OCI-LY7 (cell line): ENCODE measurements at regions not wholly inside any gene's neighbourhood (a gene's known extent, or its start where the extent isn't known, plus 50 kb on each side); places are given as distances from the start of the nearest gene placed in this dataset.

Source experiments
- BruUV-seq: library from RNA; stranded (reverse); fragments of 400-500 nt; replicated peaks from 2 replicates; lab custom pipeline; 2021; lab: Mats Ljungman, UMichigan
- CTCF ChIA-PET: fragments of 300-600 bp; sonication (Branson Sonifier 250); formaldehyde crosslinking; loops from one replicate; lab custom pipeline; 2022; ENCODE audit warnings: antibody characterized with exemption; ENCODE audit not compliant: unreplicated experiment; lab: Charles Lee
- POLR2A ChIA-PET: fragments of 300-600 bp; sonication (Branson Sonifier 250); formaldehyde crosslinking; loops from one replicate; lab custom pipeline; 2022; ENCODE audit warnings: antibody characterized with exemption; lab: Charles Lee
- DNase-seq: peaks from one replicate; pipeline ENCODE4 v3.0.0-alpha.2; 2015; ENCODE audit warnings: low spot score
- H2AFZ ChIP-seq: fragments of 200-600 bp; sonication (generic), shearing (Covaris generic); 2 replicates; pipeline ENCODE4 v1.6.1; 2014; ENCODE audit warnings: mild to moderate bottlenecking, antibody characterized with exemption, low read length, moderate library complexity
- H3K27ac ChIP-seq: fragments of 200-600 bp; sonication (generic); 2 replicates; pipeline ENCODE4 v1.5.1; 2014; ENCODE audit warnings: mixed run types, low read depth, mild to moderate bottlenecking, moderate library complexity, low read length, inconsistent platforms; ENCODE audit not compliant: poor library complexity, severe bottlenecking
- H3K36me3 ChIP-seq: fragments of 200-600 bp; sonication (generic); 2 replicates; pipeline ENCODE4 v1.6.1; 2014; ENCODE audit warnings: mild to moderate bottlenecking, antibody characterized with exemption, low read length, moderate library complexity, mixed read lengths; ENCODE audit not compliant: insufficient read depth
- H3K4me1 ChIP-seq: fragments of 200-600 bp; sonication (generic); 2 replicates; pipeline ENCODE4 v1.5.1; 2014; ENCODE audit warnings: mild to moderate bottlenecking, low read length; ENCODE audit not compliant: insufficient read depth, poor library complexity, severe bottlenecking
- H3K4me2 ChIP-seq: fragments of 200-600 bp; sonication (generic); 2 replicates; pipeline ENCODE4 v1.6.1; 2014; ENCODE audit warnings: mild to moderate bottlenecking, low read length
- H3K4me3 ChIP-seq: fragments of 200-600 bp; sonication (generic); 2 replicates; pipeline ENCODE4 v1.5.1; 2014; ENCODE audit warnings: mild to moderate bottlenecking, low read depth, low read length; ENCODE audit not compliant: poor library complexity, severe bottlenecking
- H3K79me2 ChIP-seq: fragments of 200-600 bp; sonication (generic); 2 replicates; pipeline ENCODE4 v1.6.1; 2016; ENCODE audit warnings: low read depth, mild to moderate bottlenecking, low read length, moderate library complexity, mixed read lengths; ENCODE audit not compliant: insufficient read depth
- H3K9me2 ChIP-seq: fragments of 200-600 bp; sonication (generic); 2 replicates; pipeline ENCODE4 v1.6.1; 2016; ENCODE audit warnings: mild to moderate bottlenecking, low read length, mixed read lengths; ENCODE audit not compliant: insufficient read depth
- H3K9me3 ChIP-seq: fragments of 200-600 bp; sonication (generic); 2 replicates; pipeline ENCODE4 v1.6.1; 2014; ENCODE audit warnings: mild to moderate bottlenecking, mixed run types, low read length, mixed read lengths
- H4K20me1 ChIP-seq: fragments of 200-600 bp; sonication (generic); 2 replicates; pipeline ENCODE4 v1.6.1; 2014; ENCODE audit warnings: mild to moderate bottlenecking, antibody characterized with exemption, low read length, moderate library complexity, mixed read lengths; ENCODE audit not compliant: insufficient read depth
- EZH2phosphoT487 ChIP-seq: fragments of 200-600 bp; sonication (generic); IDR thresholded peaks from 2 replicates; pipeline ENCODE4 v1.6.1; 2018; ENCODE audit warnings: low read depth, borderline replicate concordance, mild to moderate bottlenecking, mixed run types, antibody characterized with exemption, low read length, moderate library complexity, mixed read lengths
- intact Hi-C: fragments of 100-400 bp; cut with micrococcal nuclease; formaldehyde crosslinking; loops from one replicate; pipeline ENCODE4 v1.10.0; 2022; ENCODE audit not compliant: unreplicated experiment
- TF ChIP-seq, protein P1 (sequence below): fragments of 200-600 bp; sonication (generic); conservative IDR thresholded peaks from 2 replicates; pipeline ENCODE4 v1.5.1; 2014; ENCODE audit warnings: mild to moderate bottlenecking, antibody characterized with exemption, low read length, moderate library complexity, mixed read lengths

DNA sequence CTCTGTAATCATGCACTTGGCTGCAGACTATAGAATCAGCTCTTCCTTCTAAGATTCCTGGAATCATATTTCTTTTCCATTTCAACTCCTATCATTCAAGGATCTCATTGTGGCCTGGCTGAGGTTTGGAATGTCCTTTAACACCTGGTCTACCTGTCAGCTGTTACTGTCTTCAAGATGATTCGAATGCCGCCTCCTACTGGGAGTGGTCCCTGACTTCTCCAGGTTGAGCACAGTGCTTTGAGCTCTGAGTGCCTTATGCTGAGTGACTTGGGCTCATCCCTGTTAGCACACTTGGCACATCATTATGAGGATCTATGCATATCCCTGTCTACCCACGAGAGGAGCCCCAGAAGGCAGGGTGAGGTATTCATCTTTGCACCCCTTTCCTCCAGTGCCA, 87.6 kb downstream of the MARCHF4 start:
- Histone ChIP-seq H4K20me1 (no peaks in the 10 kb centered on the region), H3K27ac (no peak overlapping the region), H3K9me3 (no peaks in the 10 kb centered on the region), H3K36me3 (no peaks in the 10 kb centered on the region), H3K79me2 (no peaks in the 10 kb centered on the region), H2AFZ (no peak overlapping the region), H3K4me3 (no peak overlapping the region), H3K9me2 (no peaks in the 10 kb centered on the region), H3K4me2 (no peak overlapping the region), H3K4me1 (no peaks in the 10 kb centered on the region)
- ChIA-PET CTCF (no interaction called here), POLR2A (no interaction called here)
- no TSS peak for BruUV-seq
- no peak for TF ChIP-seq EZH2phosphoT487
- TF ChIP-seq, protein P1, sequence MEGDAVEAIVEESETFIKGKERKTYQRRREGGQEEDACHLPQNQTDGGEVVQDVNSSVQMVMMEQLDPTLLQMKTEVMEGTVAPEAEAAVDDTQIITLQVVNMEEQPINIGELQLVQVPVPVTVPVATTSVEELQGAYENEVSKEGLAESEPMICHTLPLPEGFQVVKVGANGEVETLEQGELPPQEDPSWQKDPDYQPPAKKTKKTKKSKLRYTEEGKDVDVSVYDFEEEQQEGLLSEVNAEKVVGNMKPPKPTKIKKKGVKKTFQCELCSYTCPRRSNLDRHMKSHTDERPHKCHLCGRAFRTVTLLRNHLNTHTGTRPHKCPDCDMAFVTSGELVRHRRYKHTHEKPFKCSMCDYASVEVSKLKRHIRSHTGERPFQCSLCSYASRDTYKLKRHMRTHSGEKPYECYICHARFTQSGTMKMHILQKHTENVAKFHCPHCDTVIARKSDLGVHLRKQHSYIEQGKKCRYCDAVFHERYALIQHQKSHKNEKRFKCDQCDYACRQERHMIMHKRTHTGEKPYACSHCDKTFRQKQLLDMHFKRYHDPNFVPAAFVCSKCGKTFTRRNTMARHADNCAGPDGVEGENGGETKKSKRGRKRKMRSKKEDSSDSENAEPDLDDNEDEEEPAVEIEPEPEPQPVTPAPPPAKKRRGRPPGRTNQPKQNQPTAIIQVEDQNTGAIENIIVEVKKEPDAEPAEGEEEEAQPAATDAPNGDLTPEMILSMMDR = no peak
- DNase-seq = no peak
- intact Hi-C loops = no loop called here

DNA sequence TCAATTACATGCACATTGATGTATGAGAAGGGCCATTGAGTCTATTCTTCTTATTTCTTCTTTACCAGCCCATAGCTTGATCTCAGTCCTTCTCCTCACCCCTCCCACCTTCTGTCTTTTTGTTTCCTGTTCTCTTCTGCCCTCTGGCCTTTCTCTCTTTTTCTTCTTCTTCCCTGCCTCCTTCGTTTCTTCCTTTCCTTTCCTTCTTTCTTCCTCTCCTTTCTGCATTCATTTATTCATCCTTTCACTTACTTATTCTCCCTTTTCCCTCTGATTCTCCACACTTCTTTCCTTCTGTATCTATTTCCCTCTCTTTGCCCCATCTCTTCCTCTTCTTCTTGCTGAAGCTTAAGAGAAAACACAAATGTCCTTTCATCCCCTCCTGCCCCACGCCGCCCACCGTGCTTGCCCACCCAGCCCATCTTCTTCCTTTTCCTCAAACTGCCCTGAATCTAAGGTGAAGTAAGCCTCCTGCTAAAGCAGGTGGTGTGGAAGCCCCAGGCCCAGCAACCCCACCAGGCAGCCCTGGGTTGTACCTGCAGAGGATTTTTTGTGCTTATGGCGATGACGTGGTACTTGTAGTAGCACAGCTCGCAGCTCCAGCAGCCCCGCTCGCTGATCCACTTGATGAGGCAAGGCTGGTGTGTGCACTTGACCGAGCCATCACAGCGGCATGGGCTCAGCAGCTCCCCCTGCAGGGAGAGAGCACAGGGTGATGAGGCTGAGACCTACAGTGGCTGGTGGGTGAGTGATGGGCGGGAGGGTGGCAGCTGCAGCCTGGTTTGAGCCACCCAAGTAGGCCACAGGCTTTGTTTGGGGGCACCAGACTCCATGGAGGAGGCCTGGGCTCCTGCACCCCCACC, 89.0 kb downstream of the MARCHF4 start:
- POLR2A ChIA-PET = no interaction called here
- peak; percentile 46 for DNase-seq

More for the DNA sequence above, 89.0 kb downstream of the MARCHF4 start:
- Histone ChIP-seq H2AFZ (no peak overlapping the region), H3K4me3 (no peak overlapping the region), H3K9me2 (no peaks in the 10 kb centered on the region), H3K4me2 (no peak overlapping the region), H3K36me3 (no peaks in the 10 kb centered on the region), H3K9me3 (no peaks in the 10 kb centered on the region), H3K79me2 (no peaks in the 10 kb centered on the region), H4K20me1 (no peaks in the 10 kb centered on the region), H3K27ac (no peak overlapping the region), H3K4me1 (no peaks in the 10 kb centered on the region)
- BruUV-seq = no TSS peak
- intact Hi-C loops = no loop called here
- TF ChIP-seq, protein P1 = peak; percentile 72
- TF ChIP-seq EZH2phosphoT487 = no peak
- CTCF ChIA-PET = interaction anchor here (0.5 kb wide), 1 partner anchor 400 kb away, joined by 3 read pairs; no protein-coding TSS in a partner anchor
